ENCODE measurements at regions not wholly inside any gene's neighbourhood (a gene's known extent, or its start where the extent isn't known, plus 50 kb on each side); places are given as distances from the start of the nearest gene placed in this dataset.

DNA sequence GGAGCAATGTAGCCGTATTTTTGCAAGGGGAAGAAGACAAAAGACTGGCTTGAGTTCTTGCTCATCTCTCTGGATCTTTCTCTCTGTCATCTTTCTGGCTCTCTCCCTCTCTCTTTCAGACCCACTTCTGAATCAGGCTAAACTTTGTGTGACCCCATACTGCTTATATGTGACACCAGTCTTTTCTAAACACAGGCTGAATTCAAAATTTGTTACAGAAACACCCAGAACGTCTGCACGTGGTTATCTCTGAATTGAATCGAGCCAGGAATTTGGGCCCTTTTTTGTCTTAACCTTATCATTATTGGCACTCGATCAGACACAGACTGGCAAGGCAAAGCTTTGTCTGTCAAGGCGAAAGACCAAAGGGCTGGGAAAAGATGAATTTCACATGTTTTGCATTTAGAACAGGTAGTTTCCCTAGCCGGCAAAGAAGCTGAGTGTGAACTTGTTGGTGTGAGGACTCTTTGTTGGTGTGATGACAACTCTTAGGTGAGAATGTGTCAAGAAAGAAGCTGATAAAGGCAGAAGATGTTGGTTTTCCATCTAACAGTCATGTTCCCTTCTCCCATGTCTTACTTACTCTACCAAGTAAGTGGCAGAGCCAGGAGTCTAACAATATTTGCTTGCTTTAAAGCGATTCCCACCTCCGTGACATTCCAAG is 150.2 kb upstream of the RFLNA start:
- no peak for TF ChIP-seq CTCF (IDR thresholded peaks at IDR 0.05)
- TF ChIP-seq EZH2phosphoT487 (IDR thresholded peaks at IDR 0.05), result no peak

Data from neural progenitor cell (in vitro differentiated cells).